HL-60/S4 (cell line): ENCODE measurements at regions not wholly inside any gene's neighbourhood (a gene's known extent, or its start where the extent isn't known, plus 50 kb on each side); places are given as distances from the start of the nearest gene placed in this dataset.
"Not testable (repeated sequence)": the region's sequence is repeated elsewhere in the genome, so short reads cannot be mapped to it uniquely, and the experiment has no call there.

Source experiments
- in situ Hi-C: fragments of 300-500 bp; cut with MboI; formaldehyde crosslinking; loops from 2 replicates; pipeline ENCODE4 v1.14.3; 2022; ENCODE audit warnings: low sequenced_read_pairs

DNA sequence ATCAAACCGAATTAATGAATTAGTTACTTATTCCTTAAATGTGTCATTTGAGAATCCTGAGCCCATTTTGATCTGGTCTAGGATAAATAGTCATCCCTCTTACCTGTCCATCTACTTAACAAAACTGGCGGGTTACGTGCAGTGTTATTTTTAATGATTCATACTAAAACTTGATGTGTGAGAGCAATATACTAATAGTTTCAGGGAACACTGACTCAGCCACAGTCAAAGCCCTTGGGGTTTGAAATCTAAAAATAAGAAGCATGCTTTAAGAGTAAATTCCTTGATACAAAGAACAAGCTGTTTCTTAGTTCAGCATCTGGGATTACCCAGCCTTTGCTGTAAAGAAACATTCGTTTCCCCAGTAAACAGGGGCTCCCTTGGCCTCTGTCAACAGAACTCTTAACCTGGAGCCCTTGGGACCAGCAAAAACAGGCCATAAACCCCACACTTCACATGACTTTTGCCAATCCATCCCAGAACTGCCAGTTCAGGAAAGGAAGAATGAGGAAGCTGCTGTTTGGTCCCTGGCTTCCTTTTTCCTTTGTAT, 370.6 kb upstream of the IGFBP3 start:
- in situ Hi-C loops = no loop called here

DNA sequence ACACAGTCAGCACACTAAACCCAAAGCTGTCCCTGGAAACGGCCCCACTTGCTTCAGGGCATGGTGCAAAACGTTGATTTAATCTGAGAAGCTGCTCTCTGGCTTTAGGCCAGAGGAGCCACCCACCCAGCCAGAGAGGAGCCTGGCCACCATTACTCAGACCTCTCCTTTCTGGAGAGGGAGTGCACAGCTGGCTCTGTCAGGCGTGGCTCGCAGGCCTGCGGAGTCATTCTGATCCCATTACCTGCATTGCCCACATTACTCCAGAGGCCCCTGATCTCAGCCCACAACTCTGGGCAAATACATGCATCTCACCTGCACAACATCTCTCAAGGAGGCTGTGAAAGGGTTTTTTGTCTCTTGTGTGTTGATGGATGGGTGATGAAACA, 370.0 kb upstream of the IGFBP3 start:
- in situ Hi-C loops = no loop called here

DNA sequence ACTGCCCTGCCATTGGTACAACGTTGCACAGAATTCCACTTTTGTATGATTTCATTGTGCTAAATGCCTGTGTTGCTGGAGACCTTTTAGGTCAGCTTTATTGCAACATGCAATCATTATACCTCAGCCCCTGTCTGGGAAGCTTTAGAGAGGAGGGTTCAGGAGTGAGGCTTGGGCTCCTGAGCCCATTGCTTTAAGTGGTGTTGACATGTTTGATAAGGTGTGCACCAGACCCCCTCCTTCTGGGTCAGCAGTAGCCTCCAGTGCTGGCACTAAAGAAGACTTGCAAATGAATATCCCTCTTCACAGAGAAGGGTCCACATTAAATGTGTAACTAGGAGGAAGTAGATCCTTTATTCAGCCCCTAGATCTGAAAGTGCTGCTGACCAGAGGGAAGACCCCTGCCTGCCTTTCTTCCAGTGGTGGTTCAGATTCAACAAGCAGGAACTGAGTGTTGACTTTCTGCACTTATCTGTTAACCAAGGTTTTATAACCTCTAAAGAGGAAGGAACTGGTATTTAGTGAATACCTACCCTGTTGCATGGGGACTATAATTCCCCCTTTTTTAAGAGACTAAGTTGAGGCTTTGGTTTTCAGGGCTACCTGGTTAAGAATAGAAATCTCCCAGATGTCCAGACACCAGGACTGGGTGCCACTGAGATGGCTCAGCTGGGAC, 369.4 kb upstream of the IGFBP3 start:
- in situ Hi-C loops = no loop called here

DNA sequence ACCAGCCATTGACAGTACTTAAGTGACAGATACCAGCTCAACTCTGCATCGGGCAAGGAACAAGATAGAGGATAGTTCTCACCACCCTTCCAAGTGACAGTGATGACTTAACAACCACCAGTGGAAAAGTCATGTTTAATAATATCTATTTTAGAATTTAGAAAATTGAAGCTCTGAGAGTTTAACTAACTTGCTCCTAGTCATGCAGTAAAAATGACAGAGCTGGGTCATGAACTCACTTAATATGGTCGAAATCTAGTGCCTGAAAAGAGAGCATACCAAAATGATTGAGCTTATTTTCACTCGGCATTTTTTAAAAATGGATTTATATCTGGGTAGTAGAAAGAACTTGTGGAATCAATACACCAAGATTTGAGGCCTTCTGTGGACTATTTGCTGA, 367.8 kb upstream of the IGFBP3 start:
- in situ Hi-C loops = no loop called here

DNA sequence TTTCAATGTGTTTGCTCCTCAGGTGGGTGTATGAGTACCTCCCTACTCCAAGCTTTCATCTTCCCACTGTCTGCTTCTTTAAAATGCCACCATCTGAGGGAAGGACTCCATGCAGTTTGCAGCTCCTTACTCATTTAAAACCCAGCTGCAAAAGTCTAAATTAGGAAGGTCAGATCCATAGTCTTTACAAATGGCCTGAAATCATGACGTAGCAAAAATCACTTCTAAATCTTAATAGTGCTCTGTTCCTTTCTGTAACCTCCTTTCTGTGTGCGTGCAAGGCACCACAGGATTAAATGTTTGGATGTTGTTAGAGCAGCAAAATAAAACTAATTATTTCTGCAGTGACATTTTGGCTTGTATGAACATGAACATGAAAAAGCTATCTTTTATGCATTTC, 366.9 kb upstream of the IGFBP3 start:
- in situ Hi-C loops = no loop called here

DNA sequence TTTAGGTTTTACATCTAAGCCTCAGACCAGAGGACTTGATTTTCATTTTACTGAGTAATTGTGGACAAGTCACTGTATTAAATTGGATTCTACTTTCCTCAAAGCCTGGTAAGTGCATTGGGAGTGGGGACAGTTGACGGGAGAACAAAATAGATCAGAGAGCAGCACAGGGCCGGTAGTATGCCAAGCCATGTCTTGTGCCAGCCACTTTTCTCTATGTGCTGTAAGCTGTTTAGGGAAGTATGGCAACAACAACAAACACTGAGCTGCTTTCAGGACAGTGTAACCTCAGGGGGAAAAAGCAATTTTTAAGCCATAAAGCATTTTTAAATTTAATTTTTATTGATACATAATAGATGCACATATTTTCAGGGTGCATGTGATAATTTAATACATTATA, 365.9 kb upstream of the IGFBP3 start:
- in situ Hi-C loops = no loop called here

DNA sequence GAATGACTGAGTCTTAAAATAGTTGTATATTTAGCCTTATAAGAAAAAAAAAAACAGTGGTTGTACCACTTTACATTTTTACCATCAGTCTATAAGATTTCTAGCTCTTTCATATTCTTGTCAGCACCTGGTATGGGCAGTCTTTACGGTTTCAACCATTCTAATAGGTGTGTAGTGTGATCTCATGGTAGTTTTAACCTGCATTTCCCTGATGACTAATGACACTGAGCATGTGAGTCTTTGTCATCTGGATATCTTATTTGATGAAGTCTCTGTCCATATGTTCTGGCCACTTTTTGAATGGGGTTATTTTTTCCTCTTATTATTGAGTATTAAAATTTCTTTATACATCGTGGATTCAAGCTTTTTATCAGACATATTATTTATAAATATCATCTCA, 365.3 kb upstream of the IGFBP3 start:
- in situ Hi-C loops = no loop called here

DNA sequence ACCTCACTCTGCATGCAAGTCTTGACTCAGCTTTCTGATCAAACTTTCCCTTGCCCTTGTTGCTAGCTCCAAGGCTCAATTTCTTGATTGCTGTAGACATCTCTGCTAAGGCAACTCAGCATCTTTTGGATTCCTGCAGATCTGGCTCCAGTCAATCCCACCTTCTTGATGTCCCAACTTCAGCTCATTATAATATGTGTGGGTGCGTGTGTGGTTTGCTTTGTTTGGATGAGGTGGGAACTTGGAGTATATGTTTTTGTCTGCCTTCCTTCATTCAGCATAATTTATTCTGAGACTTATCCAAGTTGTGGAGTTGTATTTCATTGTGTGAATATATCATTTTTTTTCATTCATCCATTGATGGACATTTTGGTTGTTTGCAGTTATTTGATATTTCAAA, 364.8 kb upstream of the IGFBP3 start:
- in situ Hi-C loops = no loop called here

DNA sequence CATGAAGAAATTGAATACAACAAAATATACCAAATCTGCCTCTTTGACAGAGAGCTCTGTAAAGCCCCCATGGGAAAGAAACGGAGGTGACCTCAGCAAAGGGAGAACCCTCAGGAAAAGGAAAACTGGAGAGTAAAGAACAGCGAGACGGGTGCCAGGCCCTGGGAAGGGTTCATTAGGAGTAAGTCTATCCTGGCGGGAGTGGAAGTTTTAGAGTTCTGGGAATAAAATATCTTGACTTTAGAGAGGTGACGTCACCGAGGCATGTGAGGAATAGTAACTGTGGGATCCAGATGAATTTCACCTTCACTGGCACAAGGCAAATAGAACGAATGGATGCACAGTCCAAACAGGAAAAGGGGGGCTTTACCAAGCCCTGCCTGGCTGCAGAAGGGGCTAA, 362.8 kb upstream of the IGFBP3 start:
- in situ Hi-C loops = no loop called here

DNA sequence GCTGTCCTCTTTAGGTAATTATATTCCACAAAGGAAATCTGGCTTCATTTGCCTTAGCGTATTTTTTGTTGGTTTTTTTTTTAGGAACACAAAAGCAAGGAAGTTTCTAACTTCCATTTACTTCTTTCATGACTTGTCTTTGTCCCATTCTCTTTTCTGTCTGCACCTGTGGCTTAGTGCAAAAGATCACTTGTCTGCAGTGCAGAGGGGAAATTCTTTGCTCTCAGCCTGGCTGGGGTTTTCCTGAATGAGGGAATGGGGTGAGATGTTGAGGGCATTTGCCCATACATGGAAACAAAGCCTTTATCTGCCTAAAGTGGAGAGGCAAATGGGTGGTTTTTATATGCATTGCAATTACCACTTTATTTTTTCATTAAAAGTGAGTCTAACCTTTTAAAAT, 361.1 kb upstream of the IGFBP3 start:
- in situ Hi-C loops = no loop called here

DNA sequence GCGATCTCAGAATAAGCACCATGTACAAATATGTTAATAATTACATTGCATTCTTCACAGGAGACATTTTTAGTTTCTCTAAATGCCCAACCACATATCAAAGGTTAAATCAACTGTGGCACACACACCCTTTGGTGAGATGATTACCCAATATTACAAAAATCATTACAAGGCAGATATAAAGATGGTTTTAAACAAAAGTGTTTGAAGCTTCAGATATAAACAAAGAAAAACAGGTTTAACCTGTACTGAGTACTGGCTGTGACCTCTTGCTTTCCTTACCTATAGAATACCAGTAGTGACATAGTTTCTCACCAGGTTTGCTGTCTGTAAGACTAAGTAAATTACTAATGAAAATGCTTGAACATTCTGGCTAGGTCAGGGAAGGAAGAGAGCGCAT, 360.0 kb upstream of the IGFBP3 start:
- in situ Hi-C loops = no loop called here

DNA sequence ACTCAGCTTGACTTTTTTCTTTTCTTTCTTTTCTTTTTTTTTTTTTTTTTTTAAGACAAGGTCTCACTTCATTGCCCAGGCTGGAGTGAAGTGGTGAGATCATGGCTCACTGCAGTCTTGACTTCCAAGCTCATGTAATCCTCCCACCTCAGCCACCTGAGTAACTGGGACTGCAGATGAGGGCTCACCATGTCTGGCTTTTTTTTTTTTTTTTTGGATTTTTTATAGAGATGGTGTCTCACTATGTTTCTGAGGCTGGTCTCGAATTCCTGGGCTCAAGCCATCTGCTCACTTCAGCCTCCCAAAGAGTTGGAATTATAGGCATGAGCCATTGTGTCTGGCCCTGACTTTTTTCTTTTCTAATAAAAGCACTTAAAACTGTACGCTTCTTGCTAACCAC, 358.2 kb upstream of the IGFBP3 start:
- in situ Hi-C loops = no loop called here

DNA sequence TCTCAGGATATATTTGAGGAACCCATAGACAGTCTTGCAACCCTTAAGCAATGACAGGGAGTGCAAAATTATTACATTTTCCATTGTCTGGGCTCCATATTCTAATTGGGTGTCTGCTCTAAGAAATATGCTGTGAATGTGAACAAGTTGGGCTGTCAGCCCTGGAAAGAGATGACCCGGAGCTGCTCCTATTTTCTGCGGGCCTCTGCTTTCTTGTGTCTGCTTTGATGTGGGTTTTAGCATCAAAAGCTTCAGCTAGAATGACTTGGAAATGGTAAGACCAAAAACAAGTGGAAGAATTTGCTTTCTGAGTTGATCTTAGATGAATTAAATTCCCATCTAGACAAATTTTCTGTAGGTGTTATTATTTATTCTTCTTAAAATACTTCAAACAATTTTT, 343.6 kb upstream of the IGFBP3 start:
- in situ Hi-C loops = no loop called here

DNA sequence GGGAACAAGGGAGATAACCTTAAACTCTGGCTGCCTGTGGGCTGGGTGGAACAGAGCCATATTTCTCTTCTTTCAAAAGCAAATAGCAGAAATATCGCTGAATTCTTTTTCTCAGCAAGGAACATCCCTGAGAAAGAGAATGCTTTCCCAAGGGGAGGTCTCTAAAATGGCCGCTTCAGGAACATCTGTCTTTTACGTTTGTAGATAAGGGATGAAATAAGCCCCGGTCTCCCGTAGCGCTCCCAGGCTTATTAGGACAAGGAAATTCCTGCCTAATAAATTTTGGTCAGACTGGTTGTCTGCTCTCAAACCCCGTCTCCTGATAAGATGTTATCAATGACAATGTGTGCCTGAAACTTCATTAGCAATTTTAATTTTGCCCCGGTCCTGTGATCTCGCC, 340.6 kb upstream of the IGFBP3 start:
- in situ Hi-C loops = not testable (repeated sequence)

DNA sequence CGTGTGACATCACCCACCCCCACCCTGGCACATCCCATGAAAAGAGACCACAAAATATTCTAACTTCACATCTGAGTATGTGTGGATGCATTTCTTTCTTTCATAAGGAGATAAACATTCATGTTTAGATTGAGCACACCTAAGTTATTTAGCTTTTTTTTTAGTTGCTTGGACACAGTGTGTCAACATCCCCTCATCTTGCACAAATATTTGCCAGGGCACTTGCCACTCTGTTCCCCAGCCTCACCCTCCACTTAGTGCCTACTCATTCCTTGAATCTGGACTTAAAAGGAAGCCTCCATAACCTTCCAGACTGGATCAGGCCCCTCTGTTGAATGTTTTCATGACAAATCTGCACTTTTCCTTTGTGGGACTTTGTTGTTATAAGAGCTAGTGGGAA, 338.9 kb upstream of the IGFBP3 start:
- in situ Hi-C loops = no loop called here

DNA sequence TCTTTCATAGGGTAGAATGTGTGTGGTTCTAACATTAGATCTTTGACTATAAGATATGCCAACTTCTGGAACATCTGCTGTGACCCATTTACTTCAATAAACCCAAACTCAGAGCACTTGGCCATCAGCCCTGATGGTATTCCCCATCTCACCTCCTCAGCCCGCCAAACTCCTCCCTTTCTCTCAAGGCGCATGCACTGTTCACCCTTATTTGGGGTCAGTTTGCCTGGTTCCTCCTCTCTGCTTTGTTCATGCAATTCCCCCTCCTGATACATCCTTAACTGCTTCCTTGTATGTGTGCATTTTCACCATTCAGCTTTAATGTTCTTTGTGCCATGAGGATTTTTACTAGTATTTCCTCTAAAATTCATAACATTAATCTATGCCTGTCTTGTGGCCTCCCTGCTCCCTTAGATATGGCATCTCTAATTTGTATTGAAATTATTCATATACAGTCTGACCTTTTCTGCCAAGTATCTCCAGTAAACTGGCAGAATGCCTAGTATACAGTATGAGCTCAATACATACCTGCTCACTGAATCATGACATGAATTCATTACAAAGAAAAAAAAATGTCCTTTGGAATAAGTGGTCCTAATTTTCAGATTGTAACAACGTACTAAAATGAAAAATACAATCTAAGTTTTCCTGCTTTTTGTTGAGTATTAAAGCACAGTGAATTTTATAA, 336.8 kb upstream of the IGFBP3 start:
- in situ Hi-C loops = no loop called here

DNA sequence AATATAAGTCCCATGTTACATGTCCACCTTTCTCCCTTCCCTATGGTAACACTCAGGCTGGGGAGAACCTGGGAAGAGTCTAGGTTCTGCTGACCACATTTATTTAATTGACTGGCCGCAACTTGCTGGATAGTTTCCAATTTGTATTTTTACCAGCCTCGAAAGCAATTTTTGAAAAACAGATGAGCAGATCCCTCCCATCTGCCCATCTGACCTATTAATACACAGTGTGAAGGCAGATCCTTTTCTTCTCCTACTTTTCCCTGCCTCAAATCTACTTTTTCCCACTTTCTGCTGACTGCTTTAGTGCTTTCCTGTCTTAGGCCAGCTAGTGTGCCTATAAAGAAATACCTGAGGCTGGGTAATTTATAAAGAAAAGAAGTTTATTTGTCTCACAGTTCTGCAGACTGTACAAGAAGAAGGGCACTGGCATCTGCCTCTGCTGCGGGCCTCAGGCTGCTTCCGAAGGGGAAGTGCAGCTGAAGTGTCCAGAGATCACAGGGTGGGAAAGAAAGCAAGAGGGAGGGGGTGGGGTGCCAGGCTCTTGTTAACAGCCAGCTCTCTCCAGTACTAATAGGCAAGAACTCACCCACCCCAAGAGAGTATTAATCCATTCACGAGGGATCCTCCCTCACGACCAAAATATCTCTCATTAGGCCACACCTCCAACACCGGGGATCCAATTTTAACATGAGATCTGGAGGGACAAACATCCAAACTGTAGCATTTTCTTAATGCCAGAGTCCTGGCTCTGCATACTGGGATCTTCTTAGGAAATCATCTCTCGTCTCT, 336.0 kb upstream of the IGFBP3 start:
- in situ Hi-C loops = no loop called here

DNA sequence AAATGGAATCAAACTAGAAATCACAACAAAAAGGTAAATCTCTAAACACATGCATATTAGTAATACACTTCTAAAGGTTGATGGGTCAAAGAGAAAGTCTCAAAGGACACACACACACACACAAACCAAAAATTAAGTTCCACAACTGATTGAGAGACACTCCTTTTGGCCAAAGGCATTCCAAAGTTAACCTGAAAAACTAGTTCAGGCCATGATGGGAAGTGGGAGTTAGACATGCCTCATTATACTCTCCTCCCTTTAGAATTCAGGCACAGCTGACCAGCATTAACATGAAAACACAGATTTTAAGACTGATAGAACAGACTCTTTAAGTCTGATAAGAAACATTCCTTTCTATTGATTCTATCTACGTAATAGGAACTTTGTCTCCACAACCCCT, 332.4 kb upstream of the IGFBP3 start:
- in situ Hi-C loops = no loop called here

DNA sequence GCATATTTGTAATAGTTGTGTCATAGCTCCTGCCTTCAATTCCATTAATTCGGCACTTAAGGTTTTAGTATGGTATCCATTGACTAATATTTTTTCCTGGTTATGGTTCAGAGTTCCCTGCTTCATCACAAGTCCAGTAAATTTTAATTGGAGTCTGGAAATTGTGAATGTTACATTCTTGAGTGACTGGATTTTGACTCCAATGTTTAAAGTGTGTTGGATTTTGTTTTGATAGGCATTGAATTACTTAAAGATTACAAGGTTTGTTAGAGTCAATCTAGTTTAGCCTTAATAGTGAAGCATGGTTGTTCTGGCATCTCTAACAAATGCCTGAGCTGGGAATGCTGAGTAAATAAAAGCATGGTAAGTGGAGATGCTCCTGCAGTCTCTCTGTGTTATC, 326.6 kb upstream of the IGFBP3 start:
- in situ Hi-C loops = no loop called here

DNA sequence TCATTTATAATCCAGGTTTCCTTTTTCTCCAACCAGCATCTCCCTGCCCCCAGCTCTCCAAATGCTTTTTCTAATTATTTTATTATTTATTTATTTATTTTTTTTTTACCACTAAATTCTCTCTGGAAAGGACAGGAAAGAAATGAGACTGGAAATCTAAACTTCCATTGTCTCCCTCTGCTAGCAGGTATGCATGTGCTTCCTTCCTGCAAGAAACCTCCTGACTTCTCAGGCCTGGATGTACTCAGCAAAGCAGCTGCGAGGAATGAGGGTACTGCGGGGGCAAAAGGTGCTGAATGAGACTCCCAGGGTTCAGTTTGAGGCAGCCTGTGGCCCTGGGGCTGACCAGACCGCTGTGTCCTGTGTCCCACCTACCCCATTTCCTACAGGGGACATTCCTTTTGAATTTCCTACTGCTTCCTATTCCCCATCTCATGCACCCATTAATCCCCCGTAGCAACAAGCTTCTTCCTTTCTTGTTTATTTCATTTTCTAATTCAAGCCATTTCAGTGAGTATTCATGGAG, 324.6 kb upstream of the IGFBP3 start:
- in situ Hi-C loops = no loop called here

DNA sequence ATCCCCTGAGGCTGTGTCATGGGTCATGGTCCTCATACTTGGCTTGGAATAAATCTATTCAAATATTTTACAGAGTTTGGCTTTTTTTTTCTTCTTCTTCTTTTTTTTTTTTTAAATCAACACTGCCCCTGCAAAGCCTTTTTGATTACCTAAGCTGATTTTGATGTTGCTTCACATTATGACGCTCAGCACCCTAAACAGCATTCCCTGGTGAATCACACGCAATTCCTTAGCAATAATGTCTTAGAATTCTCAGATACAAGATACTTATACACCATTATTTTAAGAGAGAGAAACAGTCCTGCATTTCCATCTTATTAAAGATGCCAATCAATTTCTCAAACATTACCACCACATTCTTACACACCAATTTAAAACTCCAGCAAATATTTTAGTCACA, 323.7 kb upstream of the IGFBP3 start:
- in situ Hi-C loops = no loop called here

DNA sequence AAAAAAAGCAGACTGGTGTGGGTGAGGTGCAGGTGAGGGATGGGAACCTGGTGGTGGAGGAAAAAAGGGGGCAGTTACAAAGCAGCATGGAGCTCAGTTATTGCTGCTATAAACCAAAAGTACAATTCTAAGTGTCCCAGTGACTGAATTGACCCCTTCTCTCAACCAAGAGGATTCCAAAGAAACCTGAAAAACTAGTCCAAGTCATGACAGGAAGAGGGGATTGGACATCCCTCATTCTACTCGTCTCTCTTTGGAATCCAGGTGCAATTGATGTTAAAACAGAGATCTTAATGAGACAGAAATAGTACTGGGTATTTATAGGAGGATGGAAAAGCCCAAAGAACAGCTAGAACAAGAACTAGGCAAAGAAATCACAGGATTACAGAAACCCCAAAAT, 322.3 kb upstream of the IGFBP3 start:
- in situ Hi-C loops = no loop called here
